HG03039 (cell line): ENCODE measurements at regions not wholly inside any gene's neighbourhood (a gene's known extent, or its start where the extent isn't known, plus 50 kb on each side); places are given as distances from the start of the nearest gene placed in this dataset.

Source experiments
- ATAC-seq: cut with Tn5 transposase; IDR thresholded peaks from one replicate; pipeline ENCODE4 v1.9.1; 2021; ENCODE audit warnings: mild to moderate bottlenecking, moderate library complexity; ENCODE audit not compliant: unreplicated experiment

- no peak for ATAC-seq
Measured at GRCh38 chr18:26745288-26746181, 120.0 kb downstream of the AQP4 start.

- ATAC-seq: no peak
Measured at GRCh38 chr18:26741758-26742157, 123.7 kb downstream of the AQP4 start.

GRCh38 chr18:26741048-26741447 lies 124.5 kb downstream of the AQP4 start:
- no peak for ATAC-seq

- ATAC-seq: no peak
Measured at GRCh38 chr18:26740396-26740795, 125.1 kb downstream of the AQP4 start.

GRCh38 chr18:26738706-26739105 lies 126.8 kb downstream of the AQP4 start:
- no peak for ATAC-seq

- no peak for ATAC-seq
Measured at GRCh38 chr18:26736301-26736700, 129.2 kb downstream of the AQP4 start.

- no peak for ATAC-seq
Measured at GRCh38 chr18:26734760-26735159, 130.7 kb downstream of the AQP4 start.

GRCh38 chr18:26729449-26729848 lies 136.1 kb downstream of the AQP4 start:
- ATAC-seq: no peak

GRCh38 chr18:26729008-26729407 lies 136.5 kb downstream of the AQP4 start:
- ATAC-seq: no peak

- ATAC-seq: no peak
Measured at GRCh38 chr18:26723981-26724380, 141.5 kb downstream of the AQP4 start.

- ATAC-seq: no peak
Measured at GRCh38 chr18:26722565-26722931, 143.0 kb downstream of the AQP4 start.

- no peak for ATAC-seq
Measured at GRCh38 chr18:26721854-26722564, 143.5 kb downstream of the AQP4 start.

GRCh38 chr18:26719896-26720295 lies 145.6 kb downstream of the AQP4 start:
- no peak for ATAC-seq

GRCh38 chr18:26717123-26717719 lies 148.3 kb downstream of the AQP4 start:
- ATAC-seq: no peak

GRCh38 chr18:26714739-26715138 lies 150.8 kb downstream of the AQP4 start:
- ATAC-seq: no peak

- ATAC-seq: no peak
Measured at GRCh38 chr18:26711756-26712155, 153.8 kb downstream of the AQP4 start.

- ATAC-seq: peak; percentile 61
Measured at GRCh38 chr18:26710470-26711096, 154.9 kb downstream of the AQP4 start.

GRCh38 chr18:26709897-26710296 lies 155.6 kb downstream of the AQP4 start:
- no peak for ATAC-seq

- no peak for ATAC-seq
Measured at GRCh38 chr18:26708806-26709716, 156.4 kb downstream of the AQP4 start.

- no peak for ATAC-seq
Measured at GRCh38 chr18:26706911-26707351, 158.6 kb downstream of the AQP4 start.
